ENCODE measurements at regions not wholly inside any gene's neighbourhood (a gene's known extent, or its start where the extent isn't known, plus 50 kb on each side); places are given as distances from the start of the nearest gene placed in this dataset.
A peak's percentile ranks its signal among the peaks of the same experiment; 100 is the strongest.

DNA sequence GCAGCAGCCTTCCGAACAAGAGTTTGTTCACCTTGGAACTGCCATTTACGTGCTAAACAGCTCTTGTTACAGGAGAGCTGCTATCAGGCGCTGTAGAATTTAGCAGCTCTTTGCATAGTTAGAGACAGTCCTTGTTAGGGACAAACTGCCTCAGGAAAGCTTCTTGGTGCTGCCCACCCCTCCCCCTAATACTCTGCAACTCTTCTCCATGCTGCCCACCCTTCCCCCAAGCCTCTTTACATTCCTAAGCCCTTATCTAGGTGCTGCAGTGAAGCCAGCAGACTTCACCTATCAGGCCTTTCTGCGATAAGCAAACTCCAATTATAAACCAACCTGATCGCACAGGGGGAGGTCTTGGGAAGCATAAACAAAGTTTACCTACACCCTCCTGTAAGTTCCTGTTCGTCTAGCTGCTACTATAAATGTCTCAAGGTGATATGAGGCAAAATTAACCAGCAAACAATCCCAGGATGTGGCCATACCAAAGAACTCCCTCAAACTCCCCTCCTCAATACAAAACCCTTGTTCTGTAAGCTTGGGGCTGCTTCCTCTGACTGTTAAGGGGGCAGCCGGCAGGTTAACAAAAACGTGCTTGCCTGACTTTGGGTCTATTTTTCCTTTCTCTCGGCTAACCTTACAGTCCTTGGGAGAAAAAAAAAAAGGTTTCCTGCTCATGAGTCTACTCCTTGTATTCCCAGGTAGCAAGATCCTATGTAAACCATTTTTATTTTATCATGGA is 74.0 kb upstream of the GC start:
- Histone ChIP-seq H4K20me1 (replicated peaks in 1 of 2; ENCODE audit: control insufficient read depth in 1 of 2, insufficient read depth in 2 of 2, low read length in 2 of 2) (no peaks in the 10 kb centered on the region), H3K36me3 (ENCODE audit: control insufficient read depth in 2 of 4, insufficient read depth in 4 of 4, low read length in 3 of 4) (peaks cover 0 to 10% (median 2%) of the 10 kb centered on the region in 4 experiments; a peak in 3 of 8 replicates), H3K4me2 (ENCODE audit: insufficient read depth in 1 of 2, low read depth in 2 of 2, low read length in 2 of 2) (peak overlapping the region; percentile 28 to 53; a peak in 3 of 4 replicates), H2BK15ac (ENCODE audit: low read length) (no peak overlapping the region), H2BK120ac (replicated peaks; ENCODE audit: low read depth, low read length) (no peak overlapping the region), H3K79me1 (ENCODE audit: low read depth, low read length) (no peaks in the 10 kb centered on the region), H2AFZ (ENCODE audit: low read length) (peak overlapping the region; percentile 28; the same call in 1 of the 2 replicates), H3K4me3 (ENCODE audit: extremely low read depth in 1 of 4, insufficient read depth in 2 of 4, low read depth in 3 of 4, low read length in 4 of 4) (peak overlapping the region in 1 of 4 experiments; percentile 33; a peak in 2 of 8 replicates), H2BK12ac (ENCODE audit: low read depth, low read length) (no peak overlapping the region), H3K23me2 (ENCODE audit: low read depth, low read length) (no peaks in the 10 kb centered on the region), H3K23ac (ENCODE audit: insufficient read length) (no peak overlapping the region), H4K91ac (replicated peaks; ENCODE audit: insufficient read length, low read length) (no peak overlapping the region), H3K9me3 (ENCODE audit: insufficient read depth in 2 of 2, low read depth in 1 of 2, low read length in 1 of 2) (peaks cover 17 to 30% of the 10 kb centered on the region in 2 experiments), H2AK5ac (ENCODE audit: low read depth, low read length) (no peak overlapping the region), H3K4ac (replicated peaks; ENCODE audit: insufficient read length, low read depth, low read length) (no peak overlapping the region), H4K5ac (ENCODE audit: insufficient read length, low read depth, low read length) (no peak overlapping the region), H3K56ac (replicated peaks; ENCODE audit: insufficient read length, low read depth, low read length) (no peak overlapping the region), H2BK20ac (ENCODE audit: low read length) (no peak overlapping the region), H3K79me2 (ENCODE audit: control insufficient read depth in 1 of 2, insufficient read depth in 2 of 2, low read length in 2 of 2) (no peaks in the 10 kb centered on the region), H3K9ac (replicated peaks in 1 of 4; ENCODE audit: extremely low read depth in 1 of 4, low read depth in 3 of 4, low read length in 3 of 4) (no peak overlapping the region), H3K27ac (ENCODE audit: low read depth, low read length) (no peak overlapping the region), H2BK5ac (ENCODE audit: low read depth, low read length) (no peak overlapping the region), H3K14ac (ENCODE audit: insufficient read length) (no peak overlapping the region), H3K27me3 (replicated peaks in 1 of 4; ENCODE audit: control insufficient read depth in 3 of 4, extremely low read depth in 1 of 4, insufficient read depth in 3 of 4, low read length in 3 of 4) (no peaks in the 10 kb centered on the region), H3K4me1 (replicated peaks in 1 of 4; ENCODE audit: control insufficient read depth in 3 of 4, insufficient read depth in 4 of 4, low read length in 3 of 4) (peaks cover 0 to 14% (median 1%) of the 10 kb centered on the region in 4 experiments; a peak in 5 of 7 replicates), H3K18ac (ENCODE audit: extremely low read depth, low read length) (0 out of 2 replicates have a peak overlapping the region, but pooled peaks have one; percentile 25), H4K8ac (ENCODE audit: extremely low read depth, insufficient read depth, low read length) (no peak overlapping the region)
- FAIRE-seq (peak; percentile 96), DNase-seq (ENCODE audit: low read depth in 1 of 2, low spot score in 2 of 2) (peak; percentile 58 to 88)
- ChIA-PET POLR2A (ENCODE audit: partially characterized antibody) (interaction anchor here (0.7 to 1.1 kb wide), 3 partner anchors 10 to 654 kb away, joined by 3 to 4 read pairs (median 4); no protein-coding TSS in a partner anchor), CTCF (ENCODE audit: partially characterized antibody) (interaction anchor here (1.0 to 1.2 kb wide), 2 partner anchors 50 to 69 kb away, joined by 3 to 5 read pairs; no protein-coding TSS in a partner anchor)
- 45% methylated on average over 9 of the region's 9 CpGs; no CpG with 5 or more reads in 1 of the 2 experiments for WGBS, 2 experiments (ENCODE audit: extremely low coverage in 1 of 2, insufficient coverage in 1 of 2, insufficient read length in 1 of 2, insufficient replicate concordance in 2 of 2, low coverage in 1 of 2, low lambda C conversion rate in 2 of 2, missing lambda C conversion rate in 1 of 2)
- TF ChIP-seq SP1 (IDR thresholded peaks at IDR 0.05; ENCODE audit: low read depth, low read length) (peak; percentile 94), NANOG (IDR thresholded peaks at IDR 0.05; ENCODE audit: insufficient read depth, low read depth, low read length, poor library complexity, severe bottlenecking) (no peak), BCL11A (IDR thresholded peaks at IDR 0.05; ENCODE audit: low read depth in 2 of 2, low read length in 2 of 2) (no peak), EP300 (IDR thresholded peaks at IDR 0.05; ENCODE audit: borderline replicate concordance in 1 of 2, low read depth in 2 of 2, low read length in 2 of 2) (peak; percentile 11 to 83; a peak in 2 of 3 replicates), SP4 (IDR thresholded peaks at IDR 0.05; ENCODE audit: low read length) (no peak), JUND (IDR thresholded peaks at IDR 0.05; ENCODE audit: low read length) (peak; percentile 42; the same call in 1 of the 2 replicates), RBBP5 (IDR thresholded peaks at IDR 0.05; ENCODE audit: borderline replicate concordance, low read depth, low read length) (peak; percentile 99; the same call in 1 of the 2 replicates), POLR2AphosphoS5 (IDR thresholded peaks at IDR 0.05; ENCODE audit: low read depth, low read length) (peak; percentile 70)
